ENCODE measurements at regions not wholly inside any gene's neighbourhood (a gene's known extent, or its start where the extent isn't known, plus 50 kb on each side); places are given as distances from the start of the nearest gene placed in this dataset.

GRCh38 chr3:73270839-73271483 lies 209.5 kb downstream of the EBLN2 start:
- TF ChIP-seq, protein P1, sequence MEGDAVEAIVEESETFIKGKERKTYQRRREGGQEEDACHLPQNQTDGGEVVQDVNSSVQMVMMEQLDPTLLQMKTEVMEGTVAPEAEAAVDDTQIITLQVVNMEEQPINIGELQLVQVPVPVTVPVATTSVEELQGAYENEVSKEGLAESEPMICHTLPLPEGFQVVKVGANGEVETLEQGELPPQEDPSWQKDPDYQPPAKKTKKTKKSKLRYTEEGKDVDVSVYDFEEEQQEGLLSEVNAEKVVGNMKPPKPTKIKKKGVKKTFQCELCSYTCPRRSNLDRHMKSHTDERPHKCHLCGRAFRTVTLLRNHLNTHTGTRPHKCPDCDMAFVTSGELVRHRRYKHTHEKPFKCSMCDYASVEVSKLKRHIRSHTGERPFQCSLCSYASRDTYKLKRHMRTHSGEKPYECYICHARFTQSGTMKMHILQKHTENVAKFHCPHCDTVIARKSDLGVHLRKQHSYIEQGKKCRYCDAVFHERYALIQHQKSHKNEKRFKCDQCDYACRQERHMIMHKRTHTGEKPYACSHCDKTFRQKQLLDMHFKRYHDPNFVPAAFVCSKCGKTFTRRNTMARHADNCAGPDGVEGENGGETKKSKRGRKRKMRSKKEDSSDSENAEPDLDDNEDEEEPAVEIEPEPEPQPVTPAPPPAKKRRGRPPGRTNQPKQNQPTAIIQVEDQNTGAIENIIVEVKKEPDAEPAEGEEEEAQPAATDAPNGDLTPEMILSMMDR (IDR thresholded peaks at IDR 0.05), result no peak
- H3K4me3 Mint-ChIP-seq (ENCODE audit: unreplicated experiment), result no peak overlapping the region
- DNase-seq (ENCODE audit: low spot score), result no peak
- H3K9me3 Mint-ChIP-seq (ENCODE audit: low read depth), result peaks cover 3% of the 10 kb centered on the region
- H3K27ac Mint-ChIP-seq (ENCODE audit: unreplicated experiment), result no peak overlapping the region
- H3K36me3 Mint-ChIP-seq (ENCODE audit: low read depth), result no peaks in the 10 kb centered on the region
- no peaks in the 10 kb centered on the region for H3K4me1 Mint-ChIP-seq (ENCODE audit: low read depth)
- peaks cover 5% of the 10 kb centered on the region for H3K27me3 Mint-ChIP-seq (ENCODE audit: low read depth)

- Mint-ChIP-seq H3K36me3 (ENCODE audit: low read depth) (no peaks in the 10 kb centered on the region), H3K4me1 (ENCODE audit: low read depth) (no peaks in the 10 kb centered on the region), H3K27me3 (ENCODE audit: low read depth) (peaks cover 6% of the 10 kb centered on the region), H3K9me3 (ENCODE audit: low read depth) (no peaks in the 10 kb centered on the region), H3K4me3 (ENCODE audit: unreplicated experiment) (no peak overlapping the region), H3K27ac (ENCODE audit: unreplicated experiment) (no peak overlapping the region)
- DNase-seq (ENCODE audit: low spot score), result no peak
- TF ChIP-seq, protein P1 (IDR thresholded peaks at IDR 0.05), result no peak
Measured at GRCh38 chr3:73273341-73273740, 211.9 kb downstream of the EBLN2 start.

DNA sequence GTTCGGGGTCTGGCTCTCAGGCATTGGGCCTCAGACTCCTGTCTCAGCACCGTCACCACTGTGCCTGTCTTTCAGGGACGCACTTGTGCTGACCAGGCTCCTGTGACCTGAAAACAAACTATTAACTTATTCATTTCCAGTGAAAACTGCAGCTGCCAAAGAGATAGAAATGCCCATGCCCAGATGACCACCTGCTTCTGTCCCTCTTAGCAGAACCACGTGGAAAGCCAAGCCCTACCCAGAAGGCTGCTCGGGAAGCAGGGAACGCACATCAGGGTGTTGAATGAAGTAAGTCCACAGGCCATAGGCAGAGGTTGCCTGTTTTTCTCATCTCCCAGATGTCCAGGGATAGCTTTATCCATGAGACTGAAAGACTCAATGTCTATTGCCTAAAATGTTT lies 219.3 kb downstream of the EBLN2 start:
- no peak overlapping the region for H3K27ac Mint-ChIP-seq (ENCODE audit: unreplicated experiment)
- DNase-seq (ENCODE audit: low spot score), result no peak
- no peaks in the 10 kb centered on the region for H3K36me3 Mint-ChIP-seq (ENCODE audit: low read depth)
- no peaks in the 10 kb centered on the region for H3K9me3 Mint-ChIP-seq (ENCODE audit: low read depth)
- H3K4me3 Mint-ChIP-seq (ENCODE audit: unreplicated experiment), result no peak overlapping the region
- TF ChIP-seq, protein P1 (IDR thresholded peaks at IDR 0.05), result no peak
- H3K27me3 Mint-ChIP-seq (ENCODE audit: low read depth), result peaks cover 17% of the 10 kb centered on the region
- no peaks in the 10 kb centered on the region for H3K4me1 Mint-ChIP-seq (ENCODE audit: low read depth)

GRCh38 chr3:73284472-73284871 lies 223.0 kb downstream of the EBLN2 start:
- Mint-ChIP-seq H3K27ac (ENCODE audit: unreplicated experiment) (no peak overlapping the region), H3K27me3 (ENCODE audit: low read depth) (peaks cover 27% of the 10 kb centered on the region), H3K4me3 (ENCODE audit: unreplicated experiment) (no peak overlapping the region), H3K9me3 (ENCODE audit: low read depth) (no peaks in the 10 kb centered on the region), H3K36me3 (ENCODE audit: low read depth) (no peaks in the 10 kb centered on the region), H3K4me1 (ENCODE audit: low read depth) (no peaks in the 10 kb centered on the region)
- no peak for DNase-seq (ENCODE audit: low spot score)
- TF ChIP-seq, protein P1 (IDR thresholded peaks at IDR 0.05), result no peak

- no peak overlapping the region for H3K4me3 Mint-ChIP-seq (ENCODE audit: unreplicated experiment)
- no peaks in the 10 kb centered on the region for H3K4me1 Mint-ChIP-seq (ENCODE audit: low read depth)
- H3K9me3 Mint-ChIP-seq (ENCODE audit: low read depth), result no peaks in the 10 kb centered on the region
- peaks cover 35% of the 10 kb centered on the region for H3K27me3 Mint-ChIP-seq (ENCODE audit: low read depth)
- no peak overlapping the region for H3K27ac Mint-ChIP-seq (ENCODE audit: unreplicated experiment)
- TF ChIP-seq, protein P1 (IDR thresholded peaks at IDR 0.05), result no peak
- no peaks in the 10 kb centered on the region for H3K36me3 Mint-ChIP-seq (ENCODE audit: low read depth)
- no peak for DNase-seq (ENCODE audit: low spot score)
Measured at GRCh38 chr3:73291541-73291940, 230.1 kb downstream of the EBLN2 start.

Data from chondrocyte (in vitro differentiated cells).